Heart left ventricle (tissue), 13 donors: ENCODE measurements at regions not wholly inside any gene's neighbourhood (a gene's known extent, or its start where the extent isn't known, plus 50 kb on each side); places are given as distances from the start of the nearest gene placed in this dataset.

Source experiments
- CTCF ChIP-seq, 12 donors: fragments of 200-600 bp; sonication (generic) in 4 of 12; IDR thresholded peaks; one replicate each; pipeline versions ENCODE4 v1.5.0 to v1.8.0; 2018 to 2022; ENCODE audit warnings: antibody characterized with exemption in 12 of 12, mild to moderate bottlenecking in 5 of 12
- POLR2A ChIP-seq, 2 donors: fragments of 450-650 bp; IDR thresholded peaks; one replicate each; pipeline ENCODE4 v1.6.1; 2017; ENCODE audit warnings: antibody characterized with exemption in 2 of 2, mild to moderate bottlenecking in 2 of 2, moderate library complexity in 2 of 2
- donor health status: ischemic (EF 13 %, LVEDD 7.1; RV severe dilation, severe dysfunction).
- donor health status: DM: no; HTN: yes; CAD: no.
- donor health status: DM: no; HTN: no; CAD: no.
- donor health status: ischemic (EF 25% LVEDD 6.9; RV normal size, moderate dysfunction).
- donor health status: ischemic (EF 25% LVEDD 5.7; RV mildly dilated, moderate dysfunction).
- donor health status: ischemic (EF 35%, LVEDD 5.7; RV mildly dilated, moderate dysfunction).
- donor health status: nonischemic (EF 11% LVEDD 7.7; RV severe dilation, severe dysfunction).
- donor health status: DM: yes; HTN: yes; CAD: no.
- donor health status: PGD.
- donor health status: ischemic (EF 29% LVEDD 5.4; RV normal size, mild dysfunction).
- donor health status: nonischemic (EF 23%, LVEDD 6.1; RV moderate dilation, normal function).

- TF ChIP-seq POLR2A (IDR thresholded peaks at IDR 0.05) (no peak), CTCF (IDR thresholded peaks at IDR 0.05) (no peak)
Measured at GRCh38 chr4:130689181-130689580, 1593.2 kb downstream of the C4orf33 start.
